Erythroblast (primary cell): ENCODE measurements at regions not wholly inside any gene's neighbourhood (a gene's known extent, or its start where the extent isn't known, plus 50 kb on each side); places are given as distances from the start of the nearest gene placed in this dataset.

ENCODE experiments used
- GATA1 ChIP-seq: IDR thresholded peaks from 2 replicates; pipeline ENCODE4 v1.6.1; 2011; ENCODE audit warnings: low read depth, mild to moderate bottlenecking, control low read depth, low read length, moderate library complexity
- POLR2A ChIP-seq: IDR thresholded peaks from 2 replicates; pipeline ENCODE4 v1.6.1; 2011; ENCODE audit warnings: mild to moderate bottlenecking, low read length

DNA sequence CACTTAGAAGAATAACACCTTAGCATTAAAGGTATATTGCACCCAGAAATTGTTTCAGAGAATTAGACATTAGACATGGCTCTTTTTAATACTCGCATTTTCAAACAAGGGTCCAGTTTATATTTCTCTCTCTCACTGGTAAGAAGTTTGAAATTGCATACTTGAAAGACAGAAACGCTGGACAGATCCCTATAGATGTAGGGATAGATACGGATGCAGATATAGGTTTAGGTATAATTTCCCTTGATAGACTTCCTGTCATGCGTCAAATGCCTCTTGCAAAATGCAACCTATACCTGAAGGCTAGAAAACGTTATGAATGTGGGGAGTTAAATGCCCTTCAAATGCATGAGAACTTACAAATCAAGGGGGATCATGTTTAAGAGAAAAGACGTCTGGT is 99.4 kb upstream of the BCL6 start:
- no peak for TF ChIP-seq POLR2A
- TF ChIP-seq GATA1: no peak
